ENCODE measurements at regions not wholly inside any gene's neighbourhood (a gene's known extent, or its start where the extent isn't known, plus 50 kb on each side); places are given as distances from the start of the nearest gene placed in this dataset.

- TF ChIP-seq CTCF (conservative IDR thresholded peaks at IDR 0.05 in 1 of 2, IDR thresholded peaks at IDR 0.05 in 1 of 2; ENCODE audit: extremely low read depth in 1 of 2, insufficient read depth in 1 of 2, low read depth in 1 of 2, low read length in 2 of 2) (no peak), EZH2 (IDR thresholded peaks at IDR 0.05; ENCODE audit: borderline replicate concordance, low read length) (no peak)
Observed at GRCh38 chr20:17890330-17890729, 78.3 kb downstream of the SNX5 start.

Data from mammary epithelial cell (primary cell).